Lower leg skin (tissue), 3 donors: ENCODE measurements at regions not wholly inside any gene's neighbourhood (a gene's known extent, or its start where the extent isn't known, plus 50 kb on each side); places are given as distances from the start of the nearest gene placed in this dataset.

ENCODE experiments used
- POLR2A ChIP-seq, 2 donors: fragments of 450-650 bp; IDR thresholded peaks; one replicate each; pipeline ENCODE4 v1.6.1; 2016 to 2017; ENCODE audit warnings: antibody characterized with exemption in 2 of 2, mild to moderate bottlenecking in 1 of 2, moderate library complexity in 1 of 2
- TF ChIP-seq, protein P1 (sequence below), 3 donors: fragments of 450-650 bp; IDR thresholded peaks; one replicate each; pipeline ENCODE4 v1.5.1; 2016; ENCODE audit warnings: antibody characterized with exemption in 3 of 3, mild to moderate bottlenecking in 3 of 3, moderate library complexity in 2 of 3

DNA sequence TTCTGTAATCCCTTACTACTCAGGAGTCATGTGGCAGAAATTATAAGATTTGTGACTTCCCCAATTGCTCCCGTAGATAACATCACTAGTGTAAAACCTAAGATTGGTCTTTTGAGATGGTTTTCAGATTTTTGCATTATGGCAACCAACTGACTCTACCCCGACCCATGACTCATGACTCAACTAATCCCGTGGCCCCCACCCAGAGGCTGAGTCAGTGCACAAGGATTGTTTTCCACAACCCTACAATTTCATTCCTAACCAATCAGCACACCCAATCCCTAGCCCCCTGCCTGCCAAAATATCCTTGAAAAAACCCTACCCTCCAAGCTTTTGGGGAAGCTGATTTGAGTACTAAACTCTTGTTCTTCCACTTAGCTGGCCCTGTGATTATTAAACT, 109.4 kb upstream of the FAM9C start:
- TF ChIP-seq, protein P1, sequence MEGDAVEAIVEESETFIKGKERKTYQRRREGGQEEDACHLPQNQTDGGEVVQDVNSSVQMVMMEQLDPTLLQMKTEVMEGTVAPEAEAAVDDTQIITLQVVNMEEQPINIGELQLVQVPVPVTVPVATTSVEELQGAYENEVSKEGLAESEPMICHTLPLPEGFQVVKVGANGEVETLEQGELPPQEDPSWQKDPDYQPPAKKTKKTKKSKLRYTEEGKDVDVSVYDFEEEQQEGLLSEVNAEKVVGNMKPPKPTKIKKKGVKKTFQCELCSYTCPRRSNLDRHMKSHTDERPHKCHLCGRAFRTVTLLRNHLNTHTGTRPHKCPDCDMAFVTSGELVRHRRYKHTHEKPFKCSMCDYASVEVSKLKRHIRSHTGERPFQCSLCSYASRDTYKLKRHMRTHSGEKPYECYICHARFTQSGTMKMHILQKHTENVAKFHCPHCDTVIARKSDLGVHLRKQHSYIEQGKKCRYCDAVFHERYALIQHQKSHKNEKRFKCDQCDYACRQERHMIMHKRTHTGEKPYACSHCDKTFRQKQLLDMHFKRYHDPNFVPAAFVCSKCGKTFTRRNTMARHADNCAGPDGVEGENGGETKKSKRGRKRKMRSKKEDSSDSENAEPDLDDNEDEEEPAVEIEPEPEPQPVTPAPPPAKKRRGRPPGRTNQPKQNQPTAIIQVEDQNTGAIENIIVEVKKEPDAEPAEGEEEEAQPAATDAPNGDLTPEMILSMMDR (IDR thresholded peaks at IDR 0.05), result no peak
- no peak for TF ChIP-seq POLR2A (IDR thresholded peaks at IDR 0.05)
